ENCODE measurements at regions not wholly inside any gene's neighbourhood (a gene's known extent, or its start where the extent isn't known, plus 50 kb on each side); places are given as distances from the start of the nearest gene placed in this dataset.

GRCh38 chr12:4134448-4135263, 138.9 kb upstream of the CCND2 start (continued):
- TF ChIP-seq POLR2AphosphoS5 (IDR thresholded peaks at IDR 0.05; ENCODE audit: low read depth, low read length) (no peak), SP1 (IDR thresholded peaks at IDR 0.05; ENCODE audit: low read depth) (no peak), REST (IDR thresholded peaks at IDR 0.05; ENCODE audit: low read depth) (no peak), CEBPB (IDR thresholded peaks at IDR 0.05; ENCODE audit: low read depth) (no peak), FOSL1 (IDR thresholded peaks at IDR 0.05; ENCODE audit: low read depth) (no peak)

- Histone ChIP-seq H3K4me3 (replicated peaks in 1 of 2; ENCODE audit: low read depth in 1 of 2, low read length in 2 of 2) (no peak overlapping the region), H3K9ac (ENCODE audit: low read length) (no peak overlapping the region), H2AFZ (ENCODE audit: low read depth, low read length, poor library complexity, severe bottlenecking) (no peak overlapping the region), H3K4me2 (ENCODE audit: low read length) (no peak overlapping the region), H3K36me3 (ENCODE audit: control insufficient read depth in 1 of 2, insufficient read depth in 2 of 2, low read length in 2 of 2) (no peaks in the 10 kb centered on the region), H3K9me2 (ENCODE audit: insufficient read depth) (no peaks in the 10 kb centered on the region), H3K4me1 (ENCODE audit: control insufficient read depth in 1 of 2, insufficient read depth in 2 of 2, low read length in 2 of 2) (no peaks in the 10 kb centered on the region), H3K79me2 (ENCODE audit: insufficient read depth, low read length) (no peaks in the 10 kb centered on the region), H3K9me3 (ENCODE audit: control insufficient read depth in 1 of 2, insufficient read depth in 1 of 2, low read depth in 1 of 2, low read length in 2 of 2) (no peaks in the 10 kb centered on the region), H3K27ac (ENCODE audit: low read depth, low read length) (no peak overlapping the region), H4K20me1 (ENCODE audit: insufficient read depth) (no peaks in the 10 kb centered on the region), H3K27me3 (ENCODE audit: insufficient read depth, low read length) (peaks cover 30% of the 10 kb centered on the region)
- ATAC-seq (no peak), DNase-seq (ENCODE audit: low read depth, low spot score) (no peak)
- ChIA-PET RAD21 (ENCODE audit: low non-redundant PET in 1 of 2, low total read pairs in 2 of 2, uncharacterized antibody in 2 of 2, unreplicated experiment in 2 of 2) (no interaction called here), POLR2A (no interaction called here), CTCF (no interaction called here)
- intact Hi-C loops (cut with micrococcal nuclease), result no loop called here
- BruUV-seq (replicated peaks), result no TSS peak
- TF ChIP-seq SP1 (IDR thresholded peaks at IDR 0.05; ENCODE audit: low read depth), result no peak
- TF ChIP-seq CBX3 (IDR thresholded peaks at IDR 0.05; ENCODE audit: low read depth), result no peak
- no peak for TF ChIP-seq ZFX (IDR thresholded peaks at IDR 0.05)
- no peak for TF ChIP-seq EZH2phosphoT487 (IDR thresholded peaks at IDR 0.05; ENCODE audit: borderline replicate concordance)
- no peak for TF ChIP-seq ZNF274 (IDR thresholded peaks at IDR 0.05; ENCODE audit: low read depth, low read length)
- no peak for TF ChIP-seq SIN3A (IDR thresholded peaks at IDR 0.05; ENCODE audit: low read depth)
- no peak for TF ChIP-seq CTCF (IDR thresholded peaks at IDR 0.05 in 2 of 3, conservative IDR thresholded peaks at IDR 0.05 in 1 of 3; ENCODE audit: borderline replicate concordance in 1 of 3, insufficient read depth in 1 of 3, low read depth in 2 of 3, low read length in 2 of 3)
- no peak for TF ChIP-seq RAD21 (IDR thresholded peaks at IDR 0.05; ENCODE audit: low read depth)
- no peak for TF ChIP-seq SRF (IDR thresholded peaks at IDR 0.05; ENCODE audit: low read depth)
- no peak for TF ChIP-seq ATF3 (IDR thresholded peaks at IDR 0.05)
- TF ChIP-seq EZH2 (IDR thresholded peaks at IDR 0.05), result no peak
- no peak for TF ChIP-seq POLR2A (IDR thresholded peaks at IDR 0.05; ENCODE audit: borderline replicate concordance, extremely low read depth, insufficient read depth, insufficient read length)
- TF ChIP-seq ZBTB33 (IDR thresholded peaks at IDR 0.05; ENCODE audit: extremely low read depth, insufficient replicate concordance, low read length), result no peak
These were observed 139.7 kb upstream of the CCND2 start for GRCh38 chr12:4133636-4134447.

All from HCT116 (cell line).